Astrocyte (in vitro differentiated cells and primary cell): ENCODE measurements at regions not wholly inside any gene's neighbourhood (a gene's known extent, or its start where the extent isn't known, plus 50 kb on each side); places are given as distances from the start of the nearest gene placed in this dataset.

Experiments used
- CTCF ChIP-seq: IDR thresholded peaks from 2 replicates; pipeline ENCODE4 v1.5.1; 2011; ENCODE audit warnings: low read depth, mild to moderate bottlenecking, inconsistent platforms, low read length, moderate library complexity; ENCODE audit not compliant: insufficient read depth
- EZH2 ChIP-seq: IDR thresholded peaks from 2 replicates; pipeline ENCODE4 v1.6.1; 2012; ENCODE audit warnings: mild to moderate bottlenecking, low read length, inconsistent platforms; ENCODE audit not compliant: insufficient read depth

GRCh38 chr9:115957585-115957984 lies 196.0 kb upstream of the PAPPA start:
- TF ChIP-seq CTCF, result no peak
- no peak for TF ChIP-seq EZH2
